ENCODE measurements at regions not wholly inside any gene's neighbourhood (a gene's known extent, or its start where the extent isn't known, plus 50 kb on each side); places are given as distances from the start of the nearest gene placed in this dataset.

GRCh38 chr2:18253686-18254197 lies 306.7 kb downstream of the RDH14 start:
- no peak for DNase-seq

- DNase-seq, result no peak
These were observed 309.0 kb downstream of the RDH14 start for GRCh38 chr2:18251486-18251885.

- DNase-seq, result no peak
These were observed 313.0 kb downstream of the RDH14 start for GRCh38 chr2:18247282-18248110.

- no peak for DNase-seq
These were observed 315.1 kb downstream of the RDH14 start for GRCh38 chr2:18245375-18245774.

GRCh38 chr2:18244845-18245244 lies 315.6 kb downstream of the RDH14 start:
- DNase-seq, result no peak

- no peak for DNase-seq
These were observed 316.6 kb downstream of the RDH14 start for GRCh38 chr2:18243816-18244215.

GRCh38 chr2:18242716-18243115 lies 317.7 kb downstream of the RDH14 start:
- DNase-seq, result no peak

- no peak for DNase-seq
These were observed 322.2 kb downstream of the RDH14 start for GRCh38 chr2:18238209-18238608.

GRCh38 chr2:18237298-18237697 lies 323.2 kb downstream of the RDH14 start:
- no peak for DNase-seq

GRCh38 chr2:18232731-18233438 lies 327.6 kb downstream of the RDH14 start:
- no peak for DNase-seq

GRCh38 chr2:18230668-18231067 lies 329.8 kb downstream of the RDH14 start:
- no peak for DNase-seq

- DNase-seq, result no peak
These were observed 340.8 kb downstream of the RDH14 start for GRCh38 chr2:18219676-18220075.

GRCh38 chr2:18218160-18218933 lies 339.9 kb downstream of the KCNS3 start:
- no peak for DNase-seq

- DNase-seq, result no peak
These were observed 336.5 kb downstream of the KCNS3 start for GRCh38 chr2:18214936-18215335.

GRCh38 chr2:18213986-18214385 lies 335.5 kb downstream of the KCNS3 start:
- DNase-seq, result no peak

- no peak for DNase-seq
These were observed 331.6 kb downstream of the KCNS3 start for GRCh38 chr2:18209934-18210639.

- no peak for DNase-seq
These were observed 330.5 kb downstream of the KCNS3 start for GRCh38 chr2:18208956-18209355.

GRCh38 chr2:18200771-18201170 lies 322.3 kb downstream of the KCNS3 start:
- no peak for DNase-seq

GRCh38 chr2:18198677-18199076 lies 320.2 kb downstream of the KCNS3 start:
- DNase-seq, result no peak

GRCh38 chr2:18194161-18194560 lies 315.7 kb downstream of the KCNS3 start:
- DNase-seq, result no peak

GRCh38 chr2:18186816-18187613 lies 308.5 kb downstream of the KCNS3 start:
- DNase-seq, result no peak

Measured in occipital lobe (tissue), 1 donor.